ENCODE measurements at regions not wholly inside any gene's neighbourhood (a gene's known extent, or its start where the extent isn't known, plus 50 kb on each side); places are given as distances from the start of the nearest gene placed in this dataset.

DNA sequence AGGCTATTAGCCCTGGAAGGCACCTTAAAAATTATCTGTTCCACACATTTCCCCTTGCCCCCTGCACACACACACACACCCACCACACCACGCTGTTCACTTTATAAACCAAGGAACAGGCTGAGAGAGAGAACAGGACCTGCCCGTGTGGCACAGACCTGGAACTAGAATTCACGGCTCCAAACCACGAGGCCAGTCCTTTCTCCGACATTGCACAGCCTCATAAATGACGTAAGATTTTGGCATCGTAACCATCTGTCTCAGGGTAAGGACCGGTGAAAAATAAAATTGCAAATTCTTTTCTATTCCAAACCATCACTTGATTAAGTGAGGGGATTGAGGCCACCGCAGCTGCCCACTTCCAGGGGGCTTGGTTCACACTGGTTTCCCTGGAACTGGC, 330.3 kb downstream of the BCOR start (continued):
- no peak for TF ChIP-seq CTCFL (IDR thresholded peaks at IDR 0.05; ENCODE audit: borderline replicate concordance, insufficient read depth, low read depth, low read length, poor library complexity, severe bottlenecking)
- no peak for TF ChIP-seq BACH1 (tag; IDR thresholded peaks at IDR 0.05)

GRCh38 chrX:39769748-39770147, 328.0 kb downstream of the BCOR start:
- Histone ChIP-seq H3K79me2 (ENCODE audit: control insufficient read depth, insufficient read depth, low read length) (no peaks in the 10 kb centered on the region), H3K4me1 (replicated peaks in 1 of 2; ENCODE audit: control insufficient read depth in 2 of 2, insufficient read depth in 2 of 2, low read length in 2 of 2) (peaks cover 6 to 18% of the 10 kb centered on the region in 2 experiments; a peak in 4 of 5 replicates), H3K36me3 (ENCODE audit: control insufficient read depth, insufficient read depth, low read length) (no peaks in the 10 kb centered on the region), H3K9me1 (ENCODE audit: control insufficient read depth, insufficient read depth, low read length) (no peaks in the 10 kb centered on the region), H3K4me2 (ENCODE audit: insufficient read depth, low read length) (no peak overlapping the region), H4K20me1 (replicated peaks; ENCODE audit: control insufficient read depth, insufficient read depth, low read length) (no peaks in the 10 kb centered on the region), H3K9ac (ENCODE audit: insufficient read depth in 1 of 2, low read depth in 2 of 2, low read length in 2 of 2) (no peak overlapping the region), H3K27ac (ENCODE audit: extremely low read depth, low read depth, low read length) (no peak overlapping the region), H3K27me3 (ENCODE audit: control insufficient read depth in 2 of 2, insufficient read depth in 2 of 2, low read length in 2 of 2) (no peaks in the 10 kb centered on the region), H2AFZ (ENCODE audit: low read depth, low read length) (no peak overlapping the region), H3K9me3 (replicated peaks; ENCODE audit: control insufficient read depth, insufficient read depth, low read depth, low read length) (peaks cover 3% of the 10 kb centered on the region; the same call in 1 of the 2 replicates), H3K4me3 (no peak overlapping the region)
- no peak for ATAC-seq
- BruUV-seq (replicated peaks): no TSS peak
- 51% methylated on average over 7 of the region's 7 CpGs for WGBS (ENCODE audit: insufficient coverage, low coverage, missing lambda C conversion rate)
- FAIRE-seq: no peak
- ChIA-PET CTCF (ENCODE audit: low intra/inter-chr PET ratio) (no interaction called here), POLR2A (interaction anchor here (0.6 to 1.1 kb wide), 3 partner anchors 29 to 116 kb away, joined by 3 read pairs; no protein-coding TSS in a partner anchor)
- in situ Hi-C loops (cut with MboI): no loop called here
- intact Hi-C loops (cut with micrococcal nuclease): no loop called here
- no peak for DNase-seq (ENCODE audit: extremely low read depth in 1 of 4, low spot score in 3 of 4)
- TF ChIP-seq NFXL1 (CRISPR knock-in tag; IDR thresholded peaks at IDR 0.05): no peak
- no peak for TF ChIP-seq ZBTB17 (CRISPR knock-in tag; IDR thresholded peaks at IDR 0.05)
- no peak for TF ChIP-seq HDGF (IDR thresholded peaks at IDR 0.05)
- TF ChIP-seq NKRF (IDR thresholded peaks at IDR 0.05; ENCODE audit: borderline replicate concordance): no peak
- no peak for TF ChIP-seq THRB (CRISPR knock-in tag; conservative IDR thresholded peaks at IDR 0.05)
- TF ChIP-seq CAMTA2 (CRISPR knock-in tag; conservative IDR thresholded peaks at IDR 0.05): no peak
- TF ChIP-seq PBX2 (CRISPR knock-in tag; IDR thresholded peaks at IDR 0.05; ENCODE audit: low read depth): no peak
- no peak for TF ChIP-seq PBX2 (tag; conservative IDR thresholded peaks at IDR 0.05; ENCODE audit: low read depth)
- no peak for TF ChIP-seq ZNF668 (CRISPR knock-in tag; IDR thresholded peaks at IDR 0.05)
- no peak for TF ChIP-seq DNMT1 (IDR thresholded peaks at IDR 0.05)
- TF ChIP-seq MITF (IDR thresholded peaks at IDR 0.05): no peak
